ENCODE measurements at regions not wholly inside any gene's neighbourhood (a gene's known extent, or its start where the extent isn't known, plus 50 kb on each side); places are given as distances from the start of the nearest gene placed in this dataset.

DNA sequence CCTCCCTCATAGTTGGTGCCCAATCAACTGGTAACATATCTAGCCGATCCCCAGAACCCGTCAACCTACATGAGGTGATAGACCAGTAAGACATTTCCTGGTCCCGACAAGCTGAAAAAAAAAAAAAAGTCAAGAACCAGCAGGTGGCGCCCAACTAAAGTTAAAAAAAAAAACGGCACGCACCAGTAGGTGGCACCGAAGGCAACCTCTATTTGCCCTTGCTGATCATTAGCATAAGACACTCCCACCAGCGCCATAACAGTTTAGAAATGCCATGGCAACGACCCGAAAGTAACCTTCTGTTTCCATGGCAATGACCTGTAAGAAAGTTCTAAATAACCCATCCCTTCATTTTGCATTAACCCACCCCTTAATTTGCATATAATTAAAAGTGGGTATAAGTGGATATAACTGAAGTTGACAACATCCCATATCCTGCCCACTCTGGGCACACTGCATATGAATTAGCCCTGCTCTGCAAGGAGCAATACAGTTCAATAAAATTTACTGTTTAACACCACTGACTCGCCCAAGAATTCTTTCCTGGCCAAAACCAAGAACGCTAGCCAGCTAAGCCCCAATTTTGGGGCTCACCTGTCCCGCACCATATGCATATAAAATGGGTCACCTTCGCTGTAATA is 83.9 kb upstream of the SPANXB1 start:
- POLR2A ChIA-PET: interaction anchor here (0.9 kb wide), 1 partner anchor 360 kb away, joined by 3 read pairs; no protein-coding TSS in a partner anchor

DNA sequence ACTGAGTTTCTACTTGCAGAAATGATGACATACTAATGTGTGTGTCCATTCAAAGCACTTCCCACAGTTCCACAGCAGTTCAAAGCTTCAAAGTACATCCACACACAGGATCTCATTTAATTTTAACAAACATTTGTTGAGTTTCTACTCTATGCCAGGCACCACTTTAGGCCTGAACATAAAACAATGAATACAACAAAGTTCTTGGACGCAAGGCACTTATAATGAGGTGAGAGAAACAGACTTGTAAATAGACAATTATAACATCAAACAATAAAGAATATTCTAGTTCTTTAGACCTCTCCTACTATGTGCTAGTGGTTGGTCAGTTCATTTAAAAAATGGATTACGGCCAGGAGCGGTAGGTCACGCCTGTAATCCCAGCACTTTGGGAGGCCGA is 82.0 kb upstream of the SPANXB1 start:
- ChIA-PET CTCF (interaction anchor here (0.7 to 7.9 kb wide), 7 partner anchors 21 to 1169 kb away, joined by 3 to 138 read pairs (median 4); no protein-coding TSS in a partner anchor), POLR2A (interaction anchor here (1.1 kb wide), 1 partner anchor 358 kb away, joined by 4 read pairs; no protein-coding TSS in a partner anchor)
- Mint-ChIP-seq H3K27ac (ENCODE audit: low read depth, unreplicated experiment) (no peak overlapping the region), H3K4me3 (ENCODE audit: unreplicated experiment) (no peak overlapping the region), H3K36me3 (ENCODE audit: insufficient read depth, unreplicated experiment) (no peaks in the 10 kb centered on the region), H3K9me3 (ENCODE audit: unreplicated experiment) (peaks cover 7% of the 10 kb centered on the region), H3K4me1 (ENCODE audit: insufficient read depth, unreplicated experiment) (peaks cover 7% of the 10 kb centered on the region), H3K27me3 (ENCODE audit: insufficient read depth, unreplicated experiment) (no peaks in the 10 kb centered on the region)
- intact Hi-C loops (cut with micrococcal nuclease): no loop called here
- no peak for DNase-seq (ENCODE audit: unreplicated experiment)
- TF ChIP-seq, protein P1, sequence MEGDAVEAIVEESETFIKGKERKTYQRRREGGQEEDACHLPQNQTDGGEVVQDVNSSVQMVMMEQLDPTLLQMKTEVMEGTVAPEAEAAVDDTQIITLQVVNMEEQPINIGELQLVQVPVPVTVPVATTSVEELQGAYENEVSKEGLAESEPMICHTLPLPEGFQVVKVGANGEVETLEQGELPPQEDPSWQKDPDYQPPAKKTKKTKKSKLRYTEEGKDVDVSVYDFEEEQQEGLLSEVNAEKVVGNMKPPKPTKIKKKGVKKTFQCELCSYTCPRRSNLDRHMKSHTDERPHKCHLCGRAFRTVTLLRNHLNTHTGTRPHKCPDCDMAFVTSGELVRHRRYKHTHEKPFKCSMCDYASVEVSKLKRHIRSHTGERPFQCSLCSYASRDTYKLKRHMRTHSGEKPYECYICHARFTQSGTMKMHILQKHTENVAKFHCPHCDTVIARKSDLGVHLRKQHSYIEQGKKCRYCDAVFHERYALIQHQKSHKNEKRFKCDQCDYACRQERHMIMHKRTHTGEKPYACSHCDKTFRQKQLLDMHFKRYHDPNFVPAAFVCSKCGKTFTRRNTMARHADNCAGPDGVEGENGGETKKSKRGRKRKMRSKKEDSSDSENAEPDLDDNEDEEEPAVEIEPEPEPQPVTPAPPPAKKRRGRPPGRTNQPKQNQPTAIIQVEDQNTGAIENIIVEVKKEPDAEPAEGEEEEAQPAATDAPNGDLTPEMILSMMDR (IDR thresholded peaks at IDR 0.05; ENCODE audit: unreplicated experiment): no peak
- no TSS peak for BruUV-seq (replicated peaks)

More for the DNA sequence above, 83.9 kb upstream of the SPANXB1 start:
- peak; percentile 73 for DNase-seq (ENCODE audit: unreplicated experiment)
- no peaks in the 10 kb centered on the region for H3K9me3 Mint-ChIP-seq (ENCODE audit: unreplicated experiment)
- H3K27me3 Mint-ChIP-seq (ENCODE audit: insufficient read depth, unreplicated experiment): no peaks in the 10 kb centered on the region
- intact Hi-C loops (cut with micrococcal nuclease): loop anchor here (1.0 to 2.0 kb wide), 4 partner anchors 152 to 1171 kb away; no protein-coding TSS in a partner anchor
- H3K36me3 Mint-ChIP-seq (ENCODE audit: insufficient read depth, unreplicated experiment): no peaks in the 10 kb centered on the region
- TF ChIP-seq, protein P1 (IDR thresholded peaks at IDR 0.05; ENCODE audit: unreplicated experiment): peak; percentile 91
- H3K4me3 Mint-ChIP-seq (ENCODE audit: unreplicated experiment): no peak overlapping the region
- H3K27ac Mint-ChIP-seq (ENCODE audit: low read depth, unreplicated experiment): peak overlapping the region; percentile 41
- CTCF ChIA-PET: interaction anchor here (0.6 to 7.9 kb wide), 40 partner anchors 8 to 1413 kb away, joined by 3 to 138 read pairs (median 4); no protein-coding TSS in a partner anchor
- peaks cover 7% of the 10 kb centered on the region for H3K4me1 Mint-ChIP-seq (ENCODE audit: insufficient read depth, unreplicated experiment)
- no TSS peak for BruUV-seq (replicated peaks)

DNA sequence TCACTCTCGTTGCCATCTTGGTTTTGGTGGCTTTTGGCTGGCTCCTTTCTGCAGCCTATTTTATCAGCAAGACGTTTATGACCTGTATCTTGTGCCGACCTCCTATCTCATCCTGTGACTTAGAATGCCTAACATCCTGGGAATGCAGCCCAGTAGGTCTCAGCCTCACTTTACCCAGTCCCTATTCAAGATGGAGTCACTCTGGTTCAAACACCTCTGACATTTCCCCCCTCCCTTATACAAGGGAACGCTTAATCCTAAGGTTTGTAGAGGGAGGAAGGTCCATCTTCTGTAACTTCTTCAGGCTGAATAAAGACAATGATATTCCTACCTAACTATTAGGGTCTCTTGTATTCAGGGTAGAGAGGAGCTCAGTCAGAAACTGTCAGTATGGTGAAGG is 79.3 kb upstream of the SPANXB1 start:
- H3K27ac Mint-ChIP-seq (ENCODE audit: low read depth, unreplicated experiment): no peak overlapping the region
- no TSS peak for BruUV-seq (replicated peaks)
- H3K9me3 Mint-ChIP-seq (ENCODE audit: unreplicated experiment): peaks cover 7% of the 10 kb centered on the region
- DNase-seq (ENCODE audit: unreplicated experiment): no peak
- ChIA-PET POLR2A (no interaction called here), CTCF (interaction anchor here (1.6 kb wide), 1 partner anchor 355 kb away, joined by 5 read pairs; no protein-coding TSS in a partner anchor)
- TF ChIP-seq, protein P1 (IDR thresholded peaks at IDR 0.05; ENCODE audit: unreplicated experiment): no peak
- H3K36me3 Mint-ChIP-seq (ENCODE audit: insufficient read depth, unreplicated experiment): no peaks in the 10 kb centered on the region
- H3K4me1 Mint-ChIP-seq (ENCODE audit: insufficient read depth, unreplicated experiment): peaks cover 1% of the 10 kb centered on the region
- H3K4me3 Mint-ChIP-seq (ENCODE audit: unreplicated experiment): no peak overlapping the region
- intact Hi-C loops (cut with micrococcal nuclease): no loop called here
- no peaks in the 10 kb centered on the region for H3K27me3 Mint-ChIP-seq (ENCODE audit: insufficient read depth, unreplicated experiment)

DNA sequence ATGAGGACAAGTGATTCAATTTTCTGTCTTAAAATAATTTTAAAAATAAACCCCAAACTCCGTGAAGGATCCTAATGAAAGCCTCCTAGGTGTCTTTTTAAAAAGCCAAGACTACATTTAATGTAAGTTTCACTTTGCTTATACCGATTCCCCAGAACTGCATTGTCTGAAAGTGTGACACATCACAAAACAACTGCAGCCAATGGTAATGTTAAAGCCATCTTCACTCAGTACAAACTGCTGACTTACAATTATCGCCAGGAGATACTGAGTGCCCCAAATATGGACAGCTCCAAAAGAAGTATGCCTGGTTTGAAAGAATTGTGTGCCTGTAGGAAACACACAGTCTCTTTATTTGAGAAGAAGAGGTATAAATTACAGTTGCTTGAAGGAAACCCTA is 73.7 kb upstream of the SPANXB1 start:
- TF ChIP-seq, protein P1 (IDR thresholded peaks at IDR 0.05; ENCODE audit: unreplicated experiment): no peak
- DNase-seq (ENCODE audit: unreplicated experiment): no peak
- peaks cover 7% of the 10 kb centered on the region for H3K9me3 Mint-ChIP-seq (ENCODE audit: unreplicated experiment)
- H3K36me3 Mint-ChIP-seq (ENCODE audit: insufficient read depth, unreplicated experiment): no peaks in the 10 kb centered on the region
- no peak overlapping the region for H3K27ac Mint-ChIP-seq (ENCODE audit: low read depth, unreplicated experiment)
- H3K4me1 Mint-ChIP-seq (ENCODE audit: insufficient read depth, unreplicated experiment): no peaks in the 10 kb centered on the region
- intact Hi-C loops (cut with micrococcal nuclease): no loop called here
- CTCF ChIA-PET: interaction anchor here (1.7 kb wide), 1 partner anchor 349 kb away, joined by 5 read pairs; no protein-coding TSS in a partner anchor
- POLR2A ChIA-PET: interaction anchor here (0.6 kb wide), 1 partner anchor 349 kb away, joined by 3 read pairs; no protein-coding TSS in a partner anchor
- BruUV-seq (replicated peaks): no TSS peak
- H3K4me3 Mint-ChIP-seq (ENCODE audit: unreplicated experiment): no peak overlapping the region
- H3K27me3 Mint-ChIP-seq (ENCODE audit: insufficient read depth, unreplicated experiment): no peaks in the 10 kb centered on the region
